ENCODE measurements at regions not wholly inside any gene's neighbourhood (a gene's known extent, or its start where the extent isn't known, plus 50 kb on each side); places are given as distances from the start of the nearest gene placed in this dataset.

- TF ChIP-seq CTCF (IDR thresholded peaks at IDR 0.05) (no peak), EZH2 (IDR thresholded peaks at IDR 0.05; ENCODE audit: borderline replicate concordance, insufficient read depth, low read depth, low read length, poor library complexity, severe bottlenecking) (no peak)
Observed at GRCh38 chr2:153105829-153106578, 372.6 kb downstream of the RPRM start.
